A172 (cell line): ENCODE measurements at regions not wholly inside any gene's neighbourhood (a gene's known extent, or its start where the extent isn't known, plus 50 kb on each side); places are given as distances from the start of the nearest gene placed in this dataset.

Experiments
- DNase-seq: peaks from one replicate; pipeline ENCODE4 v3.0.0-alpha.2; 2015; ENCODE audit warnings: low spot score

DNA sequence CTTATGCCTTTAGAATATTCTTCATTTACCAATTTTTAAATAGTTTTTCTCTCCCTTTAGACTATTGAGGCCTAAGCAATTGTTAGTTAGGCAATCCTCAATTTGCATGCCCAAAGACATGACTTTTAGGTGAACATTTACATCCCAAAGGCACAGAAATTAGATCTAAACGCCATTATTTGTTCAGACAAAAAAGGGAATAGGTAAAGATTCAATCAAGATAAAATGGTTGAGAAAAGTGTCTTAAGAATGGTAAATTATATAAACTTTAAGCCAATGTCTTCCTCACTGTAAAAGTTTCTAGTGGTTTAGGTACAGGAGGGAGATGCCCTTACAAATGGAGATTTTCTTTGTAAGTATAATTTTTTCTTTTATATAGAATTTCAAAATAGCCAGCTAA lies 50.2 kb upstream of the MME start:
- no peak for DNase-seq

DNA sequence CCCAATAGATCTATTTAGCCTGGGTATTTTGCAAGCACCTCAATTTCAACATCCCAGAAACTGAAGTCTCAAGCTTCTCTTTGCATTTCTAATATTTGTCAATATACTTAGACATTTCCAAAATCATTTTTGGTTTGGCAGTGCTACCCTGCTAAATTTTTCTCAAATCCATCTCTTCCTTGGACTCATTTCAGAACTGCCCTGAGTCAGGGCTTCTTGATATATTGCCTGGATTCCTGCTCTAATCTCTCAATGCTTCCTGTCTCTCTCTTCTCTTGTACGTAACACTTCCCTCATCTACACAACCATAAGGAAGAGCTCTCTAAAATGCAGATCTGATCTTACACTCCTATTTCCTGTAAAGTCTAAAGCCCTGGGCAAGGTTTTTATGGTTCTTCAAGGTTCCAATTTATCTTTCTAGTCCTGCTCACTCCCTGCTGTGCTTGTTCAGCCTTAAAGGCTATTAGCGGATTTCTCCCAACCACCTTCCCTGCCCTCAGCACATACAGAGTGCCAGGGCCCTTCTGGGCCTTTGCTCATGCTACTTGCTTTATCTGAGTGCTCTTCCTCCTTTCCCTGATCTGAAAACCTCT lies 53.0 kb upstream of the MME start:
- peak; percentile 71 for DNase-seq

DNA sequence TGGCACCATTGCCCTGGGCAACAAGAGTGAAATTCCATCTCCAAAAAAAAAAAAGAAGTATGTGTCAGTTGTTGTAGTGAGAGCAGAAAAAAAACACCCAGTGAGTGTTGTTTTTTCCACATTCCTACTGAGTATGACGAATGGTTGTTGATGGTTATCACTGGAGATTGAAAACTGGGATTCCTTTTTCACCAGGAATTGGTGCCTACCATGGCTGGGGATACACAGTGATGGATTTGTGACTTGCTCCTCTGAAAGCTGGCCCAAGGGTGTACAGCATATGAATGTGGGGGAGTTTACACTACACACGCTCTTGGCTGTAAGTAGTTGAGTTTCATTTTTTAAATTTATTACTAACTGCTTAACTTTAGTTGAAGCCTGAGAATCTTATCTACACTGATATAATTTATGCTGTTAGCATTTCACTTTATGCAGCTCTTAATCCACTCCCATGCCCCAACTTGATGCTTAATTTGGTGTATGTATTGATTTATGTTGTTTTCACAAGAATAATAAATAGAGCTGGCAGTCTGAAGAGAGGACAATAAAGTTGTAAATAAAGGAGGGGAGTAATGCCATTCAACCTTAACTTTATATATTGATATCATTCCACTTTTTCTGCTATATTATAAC lies 56.0 kb upstream of the MME start:
- peak; percentile 69 for DNase-seq

DNA sequence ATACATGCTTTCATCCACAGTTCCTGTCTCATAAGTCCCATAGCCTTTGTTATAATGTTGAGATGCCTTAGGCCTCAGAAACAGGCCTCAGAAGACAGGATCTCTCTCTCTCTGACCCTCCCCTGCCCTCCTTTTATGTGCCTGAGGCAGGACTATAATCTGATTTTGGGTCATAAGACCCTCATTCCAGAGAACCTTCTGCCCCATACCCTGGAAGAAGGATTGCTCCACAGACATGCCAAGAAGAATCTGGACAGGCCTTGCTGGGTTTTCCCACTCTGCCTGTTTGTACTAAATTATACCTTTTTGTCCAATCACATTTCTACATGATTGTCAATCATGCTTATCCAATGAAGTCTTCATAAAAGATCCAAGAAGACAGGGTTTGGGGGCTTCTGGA lies 57.2 kb upstream of the MME start:
- DNase-seq: no peak

DNA sequence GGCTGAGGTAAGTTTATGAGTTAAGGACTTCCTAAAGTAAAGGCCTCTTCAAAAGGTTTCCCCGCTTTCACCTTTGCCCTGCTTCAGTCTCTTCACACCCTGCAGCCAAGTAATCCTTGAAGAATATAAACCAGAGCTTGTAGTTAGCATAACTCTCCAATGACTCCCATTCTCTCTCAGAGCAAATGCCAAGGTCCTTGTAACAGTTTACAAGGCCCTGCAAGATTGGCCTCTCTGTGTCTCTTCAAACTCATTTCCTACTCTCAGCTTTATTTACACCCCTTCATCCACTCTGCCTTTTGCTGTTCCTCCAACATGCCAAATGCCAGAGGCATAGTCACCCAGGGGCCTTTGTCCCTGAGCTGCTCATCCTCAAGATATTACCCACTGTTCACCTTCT lies 60.5 kb upstream of the MME start:
- no peak for DNase-seq

DNA sequence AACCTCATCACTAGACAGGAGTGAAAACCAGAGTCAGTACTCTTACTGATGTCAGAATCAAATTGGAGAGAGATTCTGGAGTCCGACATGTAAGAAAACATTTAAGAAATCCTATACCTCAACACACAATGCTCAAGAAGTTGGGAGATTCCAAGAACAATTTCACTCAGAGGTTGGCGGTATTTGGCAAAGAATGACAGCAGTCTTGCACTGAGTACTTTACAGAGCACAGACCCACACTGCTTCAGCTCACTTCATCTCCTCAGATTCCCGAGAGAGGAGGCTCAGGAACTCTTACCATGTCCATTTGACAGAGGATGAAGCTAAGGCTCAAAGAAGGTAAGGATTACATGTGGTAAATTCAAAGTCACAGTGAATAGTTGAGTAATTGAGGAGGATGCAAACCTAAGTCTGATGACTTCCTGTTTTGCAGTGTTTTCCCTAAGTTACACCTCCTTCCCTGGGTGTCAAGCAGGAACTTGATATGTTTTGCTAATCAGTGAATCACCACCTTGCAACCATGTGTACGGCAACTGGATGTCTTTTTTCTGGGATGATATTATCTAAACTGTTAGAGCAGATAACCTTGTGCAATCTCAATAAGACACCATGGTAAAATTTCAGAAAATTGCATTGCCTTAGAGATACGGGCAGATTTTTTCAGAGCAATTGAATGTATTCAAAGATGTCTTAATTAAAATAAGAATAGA lies 61.3 kb upstream of the MME start:
- peak; percentile 54 for DNase-seq

DNA sequence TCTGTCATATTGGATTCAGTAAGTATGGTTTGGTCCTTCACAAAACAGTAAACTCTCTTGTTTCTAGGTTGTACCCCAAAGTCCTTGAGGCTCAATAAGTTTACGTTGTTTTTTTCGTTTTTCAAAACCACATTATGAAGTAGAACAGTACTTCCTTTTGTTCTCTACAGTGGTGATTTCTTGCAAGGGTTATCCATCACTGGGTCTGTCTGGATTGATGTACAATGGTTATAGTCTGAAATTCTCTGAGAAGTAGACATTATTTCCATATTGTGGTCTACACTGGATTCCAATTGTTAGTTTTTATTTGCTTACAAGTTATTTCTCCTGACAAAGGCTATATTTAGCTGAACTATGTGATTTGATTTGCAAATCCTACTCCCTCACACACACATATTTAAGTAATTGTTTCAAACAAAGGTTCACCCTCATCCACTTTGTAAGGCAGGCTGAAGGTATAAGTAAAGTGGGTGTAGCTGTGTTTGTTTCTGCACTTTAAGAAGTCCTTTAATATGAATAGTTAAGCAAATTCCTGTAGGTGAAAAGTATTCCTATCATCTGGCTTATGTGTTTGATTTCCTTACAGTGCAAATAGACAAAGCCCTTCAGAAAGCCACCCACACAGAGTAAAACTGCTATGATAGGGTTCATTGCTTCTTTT lies 64.2 kb upstream of the MME start:
- DNase-seq: peak; percentile 10

DNA sequence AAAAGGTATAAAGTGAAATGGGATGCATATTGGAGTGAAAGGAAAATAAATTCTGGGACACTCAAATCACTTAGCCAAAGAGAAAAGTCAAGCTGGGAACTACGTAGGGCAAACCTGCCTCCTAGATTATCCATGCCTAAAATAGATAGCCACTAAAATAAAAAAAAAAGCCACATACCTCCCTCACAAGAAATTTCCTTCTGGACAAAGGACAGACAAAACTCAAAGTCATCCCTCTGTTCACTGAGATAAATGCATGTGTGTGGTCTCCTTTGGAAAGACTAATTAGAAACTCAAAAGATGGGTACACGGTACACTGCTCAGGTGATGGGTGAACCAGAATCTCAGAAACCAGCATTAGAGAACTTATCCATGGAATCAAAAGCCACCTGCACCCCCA lies 65.2 kb upstream of the MME start:
- DNase-seq: no peak

DNA sequence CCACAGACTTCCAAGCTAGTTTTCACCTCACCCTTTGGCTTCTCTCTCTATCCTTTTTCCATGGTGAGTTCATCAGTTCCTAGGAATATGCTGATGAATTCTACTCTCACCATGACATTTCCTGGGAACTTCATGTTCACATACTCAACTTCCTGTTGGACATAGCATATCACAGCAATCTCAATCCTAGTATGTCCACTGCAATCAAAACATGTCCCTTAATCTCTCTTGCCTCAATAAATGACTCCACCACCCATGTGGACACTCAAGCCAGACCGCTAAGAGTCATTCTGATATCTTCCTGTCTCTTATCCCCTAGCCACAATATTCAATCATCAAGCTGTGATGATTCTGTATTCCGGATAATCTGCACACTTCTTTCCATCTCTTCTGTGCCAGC lies 66.7 kb upstream of the MME start:
- DNase-seq: no peak

DNA sequence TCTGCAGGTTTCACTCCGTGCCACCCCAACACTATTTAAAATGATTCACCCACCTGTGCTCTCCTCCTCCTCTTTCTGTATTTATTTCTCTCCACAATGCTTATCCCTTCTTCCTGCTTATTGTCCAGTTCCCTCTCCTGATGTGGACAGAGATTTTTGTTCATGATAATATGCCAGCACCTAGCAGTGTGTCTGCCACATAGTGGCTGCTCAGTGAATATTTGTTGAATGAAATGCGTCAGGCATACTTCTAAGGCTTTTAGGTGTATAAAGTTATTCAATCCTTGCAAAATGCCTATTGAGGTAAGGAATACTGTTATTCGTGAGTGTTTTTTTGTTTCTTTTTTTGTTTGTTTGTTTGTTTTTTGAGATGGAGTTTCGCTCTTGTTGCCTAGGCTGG lies 67.5 kb upstream of the MME start:
- DNase-seq: peak; percentile 18

DNA sequence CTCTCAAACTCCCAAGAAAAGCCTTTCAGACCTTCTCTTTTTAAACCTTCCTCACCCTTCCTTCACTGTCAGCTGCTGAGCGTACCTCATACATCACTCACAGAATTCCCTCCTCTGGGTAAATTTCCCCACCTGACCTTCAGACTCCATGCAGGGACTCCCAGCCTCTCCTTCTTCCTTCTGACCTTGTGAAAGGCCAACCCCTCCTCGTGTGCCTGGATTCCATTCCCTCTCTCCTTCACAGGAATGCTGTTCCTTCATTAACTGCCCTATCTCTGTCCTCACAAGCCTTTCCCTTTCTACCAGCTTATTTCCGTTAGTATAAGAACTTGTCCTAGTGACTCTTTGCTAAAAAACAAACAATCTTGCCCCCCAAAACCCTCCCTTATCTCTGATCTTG lies 69.7 kb upstream of the MME start:
- DNase-seq: no peak

DNA sequence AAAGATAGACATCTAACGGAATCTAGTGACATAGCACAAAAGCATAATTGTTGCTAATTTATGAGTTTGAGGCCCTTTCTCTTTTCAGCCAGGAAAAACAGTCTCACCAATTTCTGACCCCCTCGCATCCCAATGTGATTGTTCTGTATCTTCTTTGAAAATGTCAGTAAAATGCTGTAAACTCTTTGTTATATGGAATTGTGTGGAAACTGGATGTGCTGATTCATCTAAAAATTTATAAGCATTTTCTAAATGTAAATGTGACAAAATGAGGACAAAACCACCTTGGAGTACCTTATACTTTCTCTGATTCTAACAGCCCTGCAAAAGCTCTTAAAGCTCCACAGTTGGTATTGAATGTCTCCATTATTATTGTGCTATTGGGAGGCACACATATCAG lies 70.9 kb upstream of the MME start:
- no peak for DNase-seq

DNA sequence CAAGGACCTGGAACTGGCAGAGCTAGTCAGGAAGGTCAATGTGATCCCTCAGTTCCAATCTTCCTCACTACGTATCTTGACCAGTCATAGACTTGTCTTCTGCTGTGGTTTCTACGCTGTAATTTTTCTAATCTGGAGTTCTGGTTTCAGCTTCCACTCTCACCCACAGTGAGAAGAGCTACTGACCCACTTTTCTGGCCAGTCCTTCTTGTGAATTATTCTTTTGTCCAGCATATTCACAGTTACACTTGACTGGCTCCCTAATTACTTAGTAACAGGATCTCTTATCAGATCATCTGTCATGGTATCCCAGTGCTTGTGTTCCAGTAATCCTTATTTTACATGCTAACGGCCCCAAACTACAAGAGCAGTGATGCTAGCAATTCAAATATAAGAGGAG lies 72.4 kb upstream of the MME start:
- DNase-seq: no peak

DNA sequence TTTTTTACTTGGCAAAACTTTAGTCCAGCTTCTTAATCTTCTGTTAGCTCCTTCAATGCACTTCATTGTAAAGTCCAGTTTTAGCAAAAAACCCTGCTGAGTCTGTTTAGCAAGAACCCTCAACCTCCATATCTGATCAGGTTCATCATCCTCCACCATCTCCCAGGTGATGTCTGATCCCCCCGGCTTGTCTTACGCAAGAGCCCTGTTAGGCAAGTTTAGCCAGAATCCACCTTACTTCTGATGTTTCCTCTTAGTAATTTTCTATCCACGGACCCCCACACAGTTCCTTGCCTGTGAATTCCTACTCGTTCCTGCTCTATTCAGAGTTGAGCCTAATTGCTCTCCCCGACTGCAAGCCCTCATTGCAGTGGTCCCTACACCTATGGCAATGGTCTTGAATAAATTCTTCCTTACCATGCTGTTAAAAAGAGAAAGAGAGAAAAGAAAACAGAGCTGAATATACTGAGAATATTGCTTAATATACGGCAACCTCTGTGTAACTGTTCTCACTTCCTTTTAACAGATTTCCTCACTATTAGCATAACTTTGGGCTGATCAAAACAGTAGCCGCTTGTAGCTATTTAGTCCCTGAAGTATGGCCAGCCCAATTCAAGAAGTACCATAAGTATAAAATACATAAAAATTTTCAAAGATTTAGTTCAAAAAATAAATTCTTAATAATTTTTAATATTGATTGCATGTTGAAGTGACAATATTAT lies 78.7 kb upstream of the MME start:
- no peak for DNase-seq

DNA sequence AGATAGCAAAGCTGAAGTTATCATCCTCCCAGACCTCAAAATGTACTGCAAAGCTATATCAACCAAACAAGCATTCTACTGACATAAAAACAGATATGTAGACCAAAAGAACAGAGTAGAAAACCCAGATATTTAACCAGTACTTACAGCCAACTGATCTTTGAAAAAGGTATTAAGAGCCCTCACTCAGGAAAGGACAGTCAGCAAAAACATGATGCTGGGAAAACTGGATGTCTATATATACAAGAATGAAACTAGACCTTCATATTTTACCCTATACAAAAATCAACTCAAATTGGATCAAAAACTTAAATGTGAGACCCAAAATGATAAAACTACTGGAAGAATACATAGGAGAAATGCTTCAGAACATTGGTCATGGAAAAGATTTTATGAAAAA lies 87.5 kb upstream of the MME start:
- DNase-seq: no peak

DNA sequence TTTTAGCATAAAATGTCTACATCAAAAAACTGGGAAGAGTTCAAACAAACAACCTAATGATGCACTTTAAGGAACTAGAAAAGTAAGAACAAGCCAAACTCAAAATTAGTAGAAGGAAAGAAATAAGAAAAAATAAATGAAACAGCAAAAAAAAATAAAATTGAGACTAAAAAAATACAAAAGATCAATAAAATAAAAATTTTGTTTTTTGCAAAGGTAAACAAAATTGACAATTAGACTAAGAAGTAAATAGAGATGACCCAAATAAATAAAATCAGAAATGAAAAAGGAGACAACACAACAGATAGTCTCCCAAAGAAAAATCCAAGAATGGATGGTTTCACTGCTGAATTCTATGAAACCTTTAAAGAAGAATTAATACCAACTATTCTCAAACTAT lies 89.6 kb upstream of the MME start:
- DNase-seq: no peak

DNA sequence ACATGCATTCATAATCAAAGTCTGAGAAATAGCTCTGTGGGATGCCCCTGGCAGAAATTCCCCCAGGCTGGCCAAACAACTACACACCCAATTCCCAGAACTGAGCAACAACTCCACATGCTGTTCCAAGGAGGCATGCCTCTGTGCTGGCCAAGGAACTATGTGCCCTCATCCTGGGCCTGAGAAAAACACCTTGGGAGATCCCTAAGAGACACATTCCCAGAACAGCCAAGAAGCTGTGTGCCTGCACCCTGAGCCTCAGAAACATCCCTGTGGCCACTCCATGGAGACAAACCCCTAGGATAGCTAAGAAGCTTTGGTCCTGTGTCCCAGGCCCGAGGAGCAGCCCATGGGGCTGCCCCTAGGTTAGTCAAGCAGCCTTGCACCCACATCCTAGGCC lies 92.3 kb upstream of the MME start:
- no peak for DNase-seq

DNA sequence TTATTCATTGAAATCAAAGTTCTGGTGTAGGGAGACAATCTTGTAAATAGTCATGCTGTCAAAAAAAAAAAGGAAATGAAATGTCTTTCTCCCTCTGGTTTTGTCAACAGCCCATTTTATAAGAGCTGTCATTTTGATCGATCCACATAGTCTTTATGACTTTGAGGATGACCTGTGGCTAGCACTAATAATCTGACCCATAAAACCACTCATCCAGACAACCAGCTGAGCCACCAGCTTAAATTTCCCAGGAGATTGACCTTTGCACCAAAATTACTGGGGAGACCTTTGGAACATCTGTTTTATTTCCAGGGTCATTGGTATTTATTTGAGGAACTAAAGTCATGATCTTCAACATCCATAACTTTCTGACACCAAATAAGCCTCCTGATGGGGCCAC lies 98.5 kb upstream of the MME start:
- DNase-seq: no peak

DNA sequence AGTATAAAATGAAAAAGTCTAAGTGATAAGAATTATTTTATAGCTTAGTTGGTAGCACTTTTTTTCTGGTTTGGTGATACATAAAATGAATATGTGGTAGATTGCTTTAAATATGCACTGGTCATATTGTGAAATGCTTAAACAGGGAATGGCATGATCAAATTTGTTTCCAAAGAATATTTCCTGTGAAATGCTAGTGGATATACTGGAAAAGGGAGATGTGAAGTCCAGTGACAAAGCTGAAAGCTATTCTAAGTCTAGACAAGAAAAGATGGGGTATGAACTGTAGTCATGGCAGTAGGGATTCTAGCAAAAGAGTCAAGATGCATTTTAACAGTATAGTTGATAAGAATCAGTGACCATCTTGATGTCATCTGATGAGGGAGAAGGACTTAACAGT lies 98.9 kb upstream of the MME start:
- DNase-seq: no peak

DNA sequence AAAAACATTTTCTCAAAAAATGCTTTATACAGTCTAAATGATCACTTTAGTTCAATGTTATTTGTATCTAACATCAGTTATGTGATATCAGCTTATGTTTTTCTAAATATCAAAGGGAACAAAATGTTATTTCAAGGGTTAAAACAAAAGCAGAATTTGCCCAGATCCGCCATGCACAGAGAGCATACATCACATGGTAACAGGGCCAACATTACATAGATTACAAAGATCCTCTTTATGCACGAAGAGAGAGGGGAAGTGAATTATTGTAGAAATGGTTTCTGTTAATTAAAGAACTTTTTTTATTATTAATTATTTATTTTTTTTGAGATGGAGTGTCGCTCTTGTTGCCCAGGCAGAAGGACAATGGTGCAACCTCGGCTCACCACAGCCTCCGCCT lies 100.8 kb upstream of the MME start:
- no peak for DNase-seq

DNA sequence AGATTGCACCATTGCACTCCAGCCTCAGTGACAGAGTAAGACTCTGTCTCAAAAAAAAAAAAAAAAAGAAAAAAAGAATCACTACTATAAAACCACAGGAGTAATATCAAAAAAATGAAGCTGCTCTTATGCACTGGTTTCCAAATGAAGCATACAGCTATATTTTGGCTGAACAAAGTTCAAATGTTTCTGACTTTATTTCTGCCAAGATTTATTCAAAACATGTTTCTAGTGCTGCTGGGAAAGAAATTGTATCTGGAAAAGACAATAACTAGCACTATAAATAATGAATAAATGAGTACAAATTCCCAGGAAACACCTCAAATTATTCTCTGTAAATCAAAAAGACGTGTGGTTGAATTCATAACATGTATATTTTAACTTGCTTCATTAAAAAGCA lies 102.5 kb upstream of the MME start:
- no peak for DNase-seq
